ENCODE measurements at regions not wholly inside any gene's neighbourhood (a gene's known extent, or its start where the extent isn't known, plus 50 kb on each side); places are given as distances from the start of the nearest gene placed in this dataset.

GRCh38 chr3:187926620-187927019 lies 181.4 kb upstream of the BCL6 start:
- TF ChIP-seq POLR2A (IDR thresholded peaks at IDR 0.05) (no peak), CTCF (IDR thresholded peaks at IDR 0.05) (no peak)
- no peaks in the 10 kb centered on the region for H3K9me3 ChIP-seq
- no peak for DNase-seq
- no peaks in the 10 kb centered on the region for H3K27me3 ChIP-seq
- no peaks in the 10 kb centered on the region for H3K36me3 ChIP-seq
- intact Hi-C loops (cut with DNase I; ENCODE audit: low total_unique reads): no loop called here
- no peak overlapping the region for H3K4me3 ChIP-seq
- no peaks in the 10 kb centered on the region for H3K4me1 ChIP-seq
- H3K27ac ChIP-seq: no peak overlapping the region

- intact Hi-C loops (cut with DNase I; ENCODE audit: low total_unique reads): no loop called here
- no peak overlapping the region for H3K27ac ChIP-seq
Observed at GRCh38 chr3:187927565-187927964, 182.3 kb upstream of the BCL6 start.

GRCh38 chr3:187929112-187929816 lies 184.0 kb upstream of the BCL6 start:
- no peak overlapping the region for H3K4me3 ChIP-seq

More at GRCh38 chr3:187927565-187927964, 182.3 kb upstream of the BCL6 start:
- Histone ChIP-seq H3K27me3 (no peaks in the 10 kb centered on the region), H3K9me3 (no peaks in the 10 kb centered on the region), H3K36me3 (no peaks in the 10 kb centered on the region), H3K4me3 (no peak overlapping the region), H3K4me1 (no peaks in the 10 kb centered on the region)
- TF ChIP-seq CTCF (IDR thresholded peaks at IDR 0.05): no peak
- no peak for TF ChIP-seq POLR2A (IDR thresholded peaks at IDR 0.05)
- DNase-seq: no peak

GRCh38 chr3:187930021-187930420 lies 184.8 kb upstream of the BCL6 start:
- Histone ChIP-seq H3K4me1 (no peaks in the 10 kb centered on the region), H3K4me3 (no peak overlapping the region), H3K9me3 (no peaks in the 10 kb centered on the region), H3K36me3 (no peaks in the 10 kb centered on the region), H3K27ac (no peak overlapping the region), H3K27me3 (no peaks in the 10 kb centered on the region)
- intact Hi-C loops (cut with DNase I; ENCODE audit: low total_unique reads): no loop called here
- TF ChIP-seq POLR2A (IDR thresholded peaks at IDR 0.05) (no peak), CTCF (IDR thresholded peaks at IDR 0.05) (no peak)
- DNase-seq: no peak

More at GRCh38 chr3:187929112-187929816, 184.0 kb upstream of the BCL6 start:
- Histone ChIP-seq H3K9me3 (no peaks in the 10 kb centered on the region), H3K4me1 (no peaks in the 10 kb centered on the region), H3K36me3 (no peaks in the 10 kb centered on the region), H3K27me3 (no peaks in the 10 kb centered on the region), H3K27ac (no peak overlapping the region)
- intact Hi-C loops (cut with DNase I; ENCODE audit: low total_unique reads): no loop called here
- DNase-seq: no peak
- TF ChIP-seq POLR2A (IDR thresholded peaks at IDR 0.05): no peak
- TF ChIP-seq CTCF (IDR thresholded peaks at IDR 0.05): no peak

- DNase-seq: no peak
- intact Hi-C loops (cut with DNase I; ENCODE audit: low total_unique reads): no loop called here
- TF ChIP-seq POLR2A (IDR thresholded peaks at IDR 0.05) (no peak), CTCF (IDR thresholded peaks at IDR 0.05) (no peak)
- Histone ChIP-seq H3K4me3 (no peak overlapping the region), H3K27ac (no peak overlapping the region), H3K36me3 (no peaks in the 10 kb centered on the region), H3K4me1 (no peaks in the 10 kb centered on the region), H3K9me3 (no peaks in the 10 kb centered on the region), H3K27me3 (no peaks in the 10 kb centered on the region)
Observed at GRCh38 chr3:187931101-187931500, 185.8 kb upstream of the BCL6 start.

Measured in uterus (tissue), 3 donors.